NT2/D1 (cell line): ENCODE measurements at regions not wholly inside any gene's neighbourhood (a gene's known extent, or its start where the extent isn't known, plus 50 kb on each side); places are given as distances from the start of the nearest gene placed in this dataset.

Experiments
- SUZ12 ChIP-seq: IDR thresholded peaks from 2 replicates; pipeline ENCODE4 v1.6.1; 2011; ENCODE audit not compliant: insufficient read length, insufficient read depth; ENCODE audit errors: extremely low read depth
- ZNF274 ChIP-seq: IDR thresholded peaks from 2 replicates; pipeline ENCODE4 v1.6.1; 2011; ENCODE audit warnings: mild to moderate bottlenecking, low read depth, low read length

DNA sequence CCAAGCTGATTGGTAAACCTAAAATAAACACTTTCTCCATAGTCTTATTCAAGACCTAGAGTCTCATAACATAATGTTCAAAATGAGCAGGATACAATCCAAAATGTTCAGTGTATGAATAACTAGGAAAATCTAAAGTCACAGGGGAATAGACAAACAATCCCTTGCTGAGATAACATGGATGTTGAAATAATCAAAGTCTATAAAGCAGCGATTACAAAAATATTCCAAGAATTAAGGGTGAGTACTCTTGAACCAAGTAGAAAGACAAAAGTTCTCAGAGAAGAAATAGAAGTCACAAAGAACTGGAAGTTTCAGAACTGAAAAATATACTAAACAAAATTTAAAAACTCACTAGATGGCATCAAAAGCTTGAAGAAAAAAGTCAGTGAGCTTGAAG, 561.0 kb downstream of the INSC start:
- TF ChIP-seq ZNF274 (no peak), SUZ12 (no peak)
